Skin of body (tissue), 1 donor: ENCODE measurements at regions not wholly inside any gene's neighbourhood (a gene's known extent, or its start where the extent isn't known, plus 50 kb on each side); places are given as distances from the start of the nearest gene placed in this dataset.

ENCODE experiments used
- DNase-seq: peaks from one replicate; lab custom pipeline; 2025; lab: John Stamatoyannopoulos, UW

- DNase-seq, result no peak
These were observed 177.1 kb downstream of the IRS1 start for GRCh38 chr2:226622484-226622883.

GRCh38 chr2:226620176-226620575 lies 179.4 kb downstream of the IRS1 start:
- DNase-seq, result no peak

GRCh38 chr2:226619707-226620106 lies 179.9 kb downstream of the IRS1 start:
- DNase-seq, result no peak

- DNase-seq, result peak; percentile 57
These were observed 180.6 kb downstream of the IRS1 start for GRCh38 chr2:226618875-226619605.

GRCh38 chr2:226618544-226618874 lies 181.1 kb downstream of the IRS1 start:
- DNase-seq, result no peak

- no peak for DNase-seq
These were observed 183.7 kb downstream of the IRS1 start for GRCh38 chr2:226615891-226616290.

GRCh38 chr2:226611944-226612318 lies 187.7 kb downstream of the IRS1 start:
- DNase-seq, result no peak

GRCh38 chr2:226611196-226611943 lies 188.2 kb downstream of the IRS1 start:
- DNase-seq, result no peak

- DNase-seq, result peak; percentile 56
These were observed 190.3 kb downstream of the IRS1 start for GRCh38 chr2:226609366-226609765.

- DNase-seq, result peak; percentile 45
These were observed 191.2 kb downstream of the IRS1 start for GRCh38 chr2:226608451-226608850.

- DNase-seq, result no peak
These were observed 192.2 kb downstream of the IRS1 start for GRCh38 chr2:226607379-226607778.

GRCh38 chr2:226605642-226606041 lies 194.0 kb downstream of the IRS1 start:
- no peak for DNase-seq

GRCh38 chr2:226603606-226604005 lies 196.0 kb downstream of the IRS1 start:
- no peak for DNase-seq

GRCh38 chr2:226601881-226602662 lies 197.5 kb downstream of the IRS1 start:
- peak; percentile 69 for DNase-seq

GRCh38 chr2:226600802-226601201 lies 198.8 kb downstream of the IRS1 start:
- no peak for DNase-seq

- no peak for DNase-seq
These were observed 199.4 kb downstream of the IRS1 start for GRCh38 chr2:226600184-226600583.

GRCh38 chr2:226589043-226589442 lies 210.6 kb downstream of the IRS1 start:
- no peak for DNase-seq

- DNase-seq, result no peak
These were observed 214.5 kb downstream of the IRS1 start for GRCh38 chr2:226585130-226585561.

- no peak for DNase-seq
These were observed 215.0 kb downstream of the IRS1 start for GRCh38 chr2:226584518-226585055.

- no peak for DNase-seq
These were observed 215.9 kb downstream of the IRS1 start for GRCh38 chr2:226583715-226584114.

GRCh38 chr2:226581661-226582060 lies 218.0 kb downstream of the IRS1 start:
- DNase-seq, result no peak

GRCh38 chr2:226581004-226581403 lies 218.6 kb downstream of the IRS1 start:
- no peak for DNase-seq
